DND-41 (cell line): ENCODE measurements at regions not wholly inside any gene's neighbourhood (a gene's known extent, or its start where the extent isn't known, plus 50 kb on each side); places are given as distances from the start of the nearest gene placed in this dataset.

Experiments used
- ATAC-seq: fragments of 200-7000 bp; cut with Tn5 transposase; 3 replicates; pipeline ENCODE4 v1.9.1; 2021; ENCODE audit warnings: low read depth; ENCODE audit not compliant: insufficient read depth
- DNase-seq: peaks from one replicate; pipeline ENCODE4 v3.0.0-alpha.2; 2020
- H2AFZ ChIP-seq: 2 replicates; pipeline ENCODE4 v1.6.0; 2012; ENCODE audit warnings: low read depth, low read length
- H3K27ac ChIP-seq: 2 replicates; pipeline ENCODE4 v1.5.1; 2012; ENCODE audit warnings: low read length, inconsistent platforms
- H3K27me3 ChIP-seq: fragments of 200-600 bp; sonication (generic); 2 replicates; pipeline ENCODE4 v1.6.0; 2012; ENCODE audit warnings: low read length, mild to moderate bottlenecking, inconsistent platforms; ENCODE audit not compliant: insufficient read depth, poor library complexity
- H3K36me3 ChIP-seq: 2 replicates; pipeline ENCODE4 v1.5.1; 2012; ENCODE audit warnings: low read length, inconsistent platforms; ENCODE audit not compliant: insufficient read depth
- H3K4me1 ChIP-seq: 2 replicates; pipeline ENCODE4 v1.5.1; 2012; ENCODE audit warnings: mild to moderate bottlenecking, low read length; ENCODE audit not compliant: insufficient read depth
- H3K4me2 ChIP-seq: 2 replicates; pipeline ENCODE4 v1.6.0; 2012; ENCODE audit warnings: mild to moderate bottlenecking, moderate library complexity, low read length, inconsistent platforms; ENCODE audit not compliant: insufficient read depth
- H3K4me3 ChIP-seq, 2 experiments: fragments of 200-600 bp in 1 of 2; shearing (Covaris generic) in 1 of 2; 2 replicates each; pipeline ENCODE4 v1.5.1; 2012 to 2016; ENCODE audit warnings: inconsistent platforms in 2 of 2, low read length in 2 of 2, mild to moderate bottlenecking in 2 of 2, low read depth in 1 of 2, moderate library complexity in 1 of 2
- H3K79me2 ChIP-seq: 2 replicates; pipeline ENCODE4 v1.6.0; 2012; ENCODE audit warnings: low read length, inconsistent platforms; ENCODE audit not compliant: insufficient read depth
- H3K9ac ChIP-seq: 2 replicates; pipeline ENCODE4 v1.6.0; 2012; ENCODE audit warnings: low read depth, mild to moderate bottlenecking, inconsistent platforms, low read length, moderate library complexity
- H3K9me3 ChIP-seq: 2 replicates; pipeline ENCODE4 v1.5.1; 2012; ENCODE audit warnings: low read length, moderate library complexity, mild to moderate bottlenecking, inconsistent platforms; ENCODE audit not compliant: insufficient read depth, severe bottlenecking
- H4K20me1 ChIP-seq: 2 replicates; pipeline ENCODE4 v1.6.0; 2012; ENCODE audit warnings: low read length; ENCODE audit not compliant: insufficient read depth
- EZH2 ChIP-seq: IDR thresholded peaks from 3 replicates; pipeline ENCODE4 v1.6.1; 2012; ENCODE audit warnings: borderline replicate concordance, low read depth, mild to moderate bottlenecking, moderate library complexity, low read length, inconsistent platforms; ENCODE audit not compliant: severe bottlenecking
- TF ChIP-seq, protein P1 (sequence below): IDR thresholded peaks from 2 replicates; pipeline ENCODE4 v1.5.1; 2012; ENCODE audit warnings: borderline replicate concordance, low read length, moderate library complexity, mild to moderate bottlenecking; ENCODE audit not compliant: poor library complexity, severe bottlenecking; ENCODE audit errors: extremely low read depth

DNA sequence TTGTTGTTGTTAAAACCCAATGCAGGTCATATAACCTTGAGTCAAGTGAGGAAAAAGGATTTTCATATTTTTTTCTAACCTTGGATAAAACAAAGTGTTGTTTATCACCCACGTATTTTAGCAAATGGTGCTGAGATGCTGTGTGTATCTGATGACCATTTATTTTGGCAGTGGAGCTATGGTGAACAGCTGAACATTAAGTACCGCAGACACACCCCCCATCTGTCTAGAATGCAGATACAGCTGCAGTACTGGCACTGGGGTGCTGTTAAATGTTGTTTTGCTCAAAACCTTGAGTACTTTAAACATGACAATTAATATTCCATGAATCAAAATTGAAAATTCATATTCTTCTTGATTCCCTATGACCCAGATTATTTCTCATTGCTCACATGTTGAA is 773.3 kb upstream of the SLC39A10 start:
- H3K9ac ChIP-seq: no peak overlapping the region
- H3K27me3 ChIP-seq: no peaks in the 10 kb centered on the region
- DNase-seq: no peak
- TF ChIP-seq, protein P1, sequence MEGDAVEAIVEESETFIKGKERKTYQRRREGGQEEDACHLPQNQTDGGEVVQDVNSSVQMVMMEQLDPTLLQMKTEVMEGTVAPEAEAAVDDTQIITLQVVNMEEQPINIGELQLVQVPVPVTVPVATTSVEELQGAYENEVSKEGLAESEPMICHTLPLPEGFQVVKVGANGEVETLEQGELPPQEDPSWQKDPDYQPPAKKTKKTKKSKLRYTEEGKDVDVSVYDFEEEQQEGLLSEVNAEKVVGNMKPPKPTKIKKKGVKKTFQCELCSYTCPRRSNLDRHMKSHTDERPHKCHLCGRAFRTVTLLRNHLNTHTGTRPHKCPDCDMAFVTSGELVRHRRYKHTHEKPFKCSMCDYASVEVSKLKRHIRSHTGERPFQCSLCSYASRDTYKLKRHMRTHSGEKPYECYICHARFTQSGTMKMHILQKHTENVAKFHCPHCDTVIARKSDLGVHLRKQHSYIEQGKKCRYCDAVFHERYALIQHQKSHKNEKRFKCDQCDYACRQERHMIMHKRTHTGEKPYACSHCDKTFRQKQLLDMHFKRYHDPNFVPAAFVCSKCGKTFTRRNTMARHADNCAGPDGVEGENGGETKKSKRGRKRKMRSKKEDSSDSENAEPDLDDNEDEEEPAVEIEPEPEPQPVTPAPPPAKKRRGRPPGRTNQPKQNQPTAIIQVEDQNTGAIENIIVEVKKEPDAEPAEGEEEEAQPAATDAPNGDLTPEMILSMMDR: no peak
- no peak for TF ChIP-seq EZH2
- H3K4me3 ChIP-seq: no peak overlapping the region
- 0 out of 2 replicates have a peak overlapping the region, but pooled peaks have one; percentile 10 for H2AFZ ChIP-seq
- no peaks in the 10 kb centered on the region for H3K9me3 ChIP-seq
- H3K4me1 ChIP-seq: no peaks in the 10 kb centered on the region
- no peaks in the 10 kb centered on the region for H4K20me1 ChIP-seq
- H3K27ac ChIP-seq: no peak overlapping the region
- ATAC-seq: no peak
- H3K79me2 ChIP-seq: no peaks in the 10 kb centered on the region
- no peak overlapping the region for H3K4me2 ChIP-seq
- H3K36me3 ChIP-seq: no peaks in the 10 kb centered on the region

DNA sequence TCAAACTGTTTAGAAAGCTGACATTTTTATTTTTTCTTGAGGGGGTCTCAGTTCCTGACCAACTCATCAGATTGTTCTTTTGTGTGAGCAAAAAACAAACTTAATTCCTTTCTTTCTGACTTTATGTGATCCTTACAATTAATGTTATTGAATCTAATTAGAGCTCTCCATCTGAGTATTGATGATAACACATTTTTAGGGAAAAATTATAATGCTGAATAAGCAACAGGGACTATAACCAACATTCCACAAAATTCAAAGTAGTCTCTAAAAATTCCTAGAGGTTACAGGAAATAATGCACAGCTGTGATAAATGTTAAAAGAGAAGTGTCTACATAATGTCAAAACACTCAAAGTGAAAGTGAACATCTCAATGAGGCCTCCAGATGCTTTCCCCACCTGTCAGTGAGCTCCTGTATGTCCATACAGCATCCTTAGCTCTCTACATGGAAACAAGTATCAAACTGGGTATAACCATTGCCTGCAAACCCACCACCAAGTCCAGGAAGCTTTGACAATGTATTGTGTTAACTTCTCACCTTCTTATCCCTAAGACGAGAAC is 786.0 kb upstream of the SLC39A10 start:
- Histone ChIP-seq H3K9me3 (no peaks in the 10 kb centered on the region), H4K20me1 (no peaks in the 10 kb centered on the region), H3K9ac (no peak overlapping the region), H3K4me3 (no peak overlapping the region), H3K36me3 (no peaks in the 10 kb centered on the region), H2AFZ (peak overlapping the region; percentile 4; the same call in 1 of the 2 replicates), H3K4me2 (no peak overlapping the region; the same call in 1 of the 2 replicates), H3K27ac (no peak overlapping the region), H3K79me2 (no peaks in the 10 kb centered on the region), H3K4me1 (no peaks in the 10 kb centered on the region; the same call in 1 of the 2 replicates), H3K27me3 (no peaks in the 10 kb centered on the region)
- ATAC-seq (peak; percentile 88), DNase-seq (peak; percentile 17)
- TF ChIP-seq, protein P1: no peak
- no peak for TF ChIP-seq EZH2

DNA sequence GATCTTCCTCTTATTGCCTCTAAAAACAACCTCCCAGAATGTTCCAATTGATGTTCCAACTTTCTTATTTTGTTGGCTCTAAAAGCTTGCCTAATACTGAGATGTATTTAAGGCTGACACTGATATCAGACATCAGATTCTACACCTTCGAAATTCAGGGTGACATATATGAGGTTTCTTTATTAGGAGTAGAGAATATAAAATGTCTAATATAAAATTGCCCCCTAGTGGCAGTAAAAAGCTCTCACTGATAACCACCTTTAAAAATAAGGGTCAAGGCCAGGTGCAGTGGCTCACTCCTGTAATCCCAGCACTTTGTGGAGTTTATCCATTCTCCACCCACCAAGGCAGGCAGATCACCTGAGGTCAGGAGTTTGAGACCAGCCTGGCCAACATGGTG is 789.7 kb upstream of the SLC39A10 start:
- ATAC-seq (peak; percentile 57; the same call in 2 of the 3 replicates), DNase-seq (no peak)
- H3K4me3 ChIP-seq: no peak overlapping the region

More for the DNA sequence above, 789.7 kb upstream of the SLC39A10 start:
- Histone ChIP-seq H3K4me2 (no peak overlapping the region), H3K27ac (no peak overlapping the region), H3K36me3 (no peaks in the 10 kb centered on the region), H4K20me1 (no peaks in the 10 kb centered on the region), H3K9me3 (no peaks in the 10 kb centered on the region), H3K79me2 (no peaks in the 10 kb centered on the region), H3K4me1 (no peaks in the 10 kb centered on the region; the same call in 1 of the 2 replicates), H3K27me3 (no peaks in the 10 kb centered on the region), H3K9ac (no peak overlapping the region), H2AFZ (no peak overlapping the region)
- TF ChIP-seq, protein P1: peak; percentile 54
- no peak for TF ChIP-seq EZH2
